GM19035 (cell line): ENCODE measurements at regions not wholly inside any gene's neighbourhood (a gene's known extent, or its start where the extent isn't known, plus 50 kb on each side); places are given as distances from the start of the nearest gene placed in this dataset.
"Not testable (repeated sequence)": the region's sequence is repeated elsewhere in the genome, so short reads cannot be mapped to it uniquely, and the experiment has no call there.

Source experiments
- ATAC-seq: cut with Tn5 transposase; IDR thresholded peaks from one replicate; pipeline ENCODE4 v1.9.1; 2021; ENCODE audit not compliant: unreplicated experiment

DNA sequence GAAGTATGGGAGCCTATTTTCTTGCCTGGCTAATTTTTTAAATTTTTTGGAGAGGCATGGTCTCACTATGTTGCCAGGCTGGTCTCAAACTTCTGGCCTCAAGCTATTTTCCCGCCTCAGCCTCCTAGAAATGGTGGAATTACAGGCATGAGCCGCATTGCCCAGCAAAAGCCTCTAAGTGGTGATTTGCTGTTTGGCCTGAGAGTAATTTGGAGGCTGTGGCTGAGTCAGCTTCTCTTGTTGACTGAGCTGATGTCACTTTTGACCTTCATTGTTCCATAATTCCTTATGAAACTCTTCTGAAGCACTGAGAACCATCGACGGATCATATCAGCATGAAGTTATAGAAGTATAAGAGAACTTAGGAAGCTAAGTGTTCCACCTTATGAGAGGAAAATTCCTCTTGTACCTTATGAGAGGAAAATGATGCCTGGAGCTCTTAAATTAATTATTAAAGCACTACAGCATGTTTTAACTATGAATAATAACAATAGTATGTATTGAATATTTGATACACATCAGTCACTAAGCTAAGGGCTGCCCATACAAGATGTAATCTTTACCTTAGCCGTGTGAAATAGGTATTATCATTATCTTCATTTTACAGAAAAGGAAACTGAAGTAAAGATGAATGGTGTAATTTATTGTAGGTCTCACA, 220.8 kb upstream of the MON1B start:
- ATAC-seq = no peak

DNA sequence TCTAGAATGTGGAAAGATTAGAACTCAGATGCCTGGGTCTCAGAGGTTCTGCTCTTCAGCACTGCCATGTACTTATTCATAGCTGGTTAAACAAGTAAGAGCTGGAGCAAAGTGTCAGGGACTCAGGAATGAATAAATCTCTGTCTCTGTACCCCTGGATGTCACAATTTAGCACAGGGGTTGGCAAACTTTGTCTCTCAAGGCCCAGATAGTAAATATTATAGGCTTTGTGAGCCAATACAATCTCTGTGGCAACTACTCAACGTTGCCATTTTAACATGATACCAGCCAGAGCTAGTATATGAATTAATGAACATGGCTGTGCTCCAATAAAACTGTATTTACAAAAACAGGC, 220.3 kb upstream of the MON1B start:
- ATAC-seq = no peak

GRCh38 chr16:76976101-76976500, 214.9 kb upstream of the MON1B start:
- ATAC-seq = peak; percentile 97

GRCh38 chr16:76976756-76977155, 214.2 kb upstream of the MON1B start:
- no peak for ATAC-seq

DNA sequence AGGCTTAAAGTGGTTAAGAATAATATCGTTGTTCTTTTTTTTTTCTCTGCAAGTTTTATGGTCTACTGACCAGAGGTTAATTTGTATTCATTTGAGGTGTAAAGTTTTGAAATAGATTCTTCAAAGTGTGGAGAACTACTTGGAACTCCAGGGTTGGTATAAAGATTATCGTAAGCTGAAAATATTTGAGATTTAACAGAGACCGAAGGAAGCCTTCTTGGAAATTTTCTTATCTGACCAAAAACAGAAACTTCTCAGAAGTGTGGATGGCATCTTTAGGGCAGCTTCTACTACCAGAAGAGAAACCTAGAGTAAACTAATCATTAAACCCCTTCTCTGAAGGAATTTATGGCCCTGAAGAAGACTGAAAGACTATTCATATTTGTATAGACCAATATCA, 206.8 kb upstream of the MON1B start:
- no peak for ATAC-seq

GRCh38 chr16:76985392-76986045, 205.5 kb upstream of the MON1B start:
- ATAC-seq = no peak

GRCh38 chr16:76988526-76988925, 202.5 kb upstream of the MON1B start:
- no peak for ATAC-seq

DNA sequence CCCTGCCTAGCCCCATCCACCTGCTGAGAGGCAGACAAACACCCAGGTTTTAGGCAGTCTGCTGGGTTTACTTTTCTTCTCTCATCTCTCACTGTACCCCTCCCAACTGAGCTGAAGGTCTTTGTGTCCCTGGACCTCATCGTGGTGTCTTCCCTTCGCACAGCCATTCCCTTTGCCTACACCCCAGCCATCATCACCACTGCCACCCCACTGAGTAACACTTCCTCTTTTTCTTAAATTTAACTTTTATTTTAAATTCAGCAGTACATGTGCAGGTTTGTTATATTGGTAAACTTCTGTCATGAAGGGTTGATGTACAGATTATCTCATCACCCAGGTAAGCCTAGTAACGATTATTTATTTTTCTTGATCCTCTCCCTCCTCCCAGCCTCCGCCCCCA, 188.3 kb upstream of the MON1B start:
- ATAC-seq = no peak

DNA sequence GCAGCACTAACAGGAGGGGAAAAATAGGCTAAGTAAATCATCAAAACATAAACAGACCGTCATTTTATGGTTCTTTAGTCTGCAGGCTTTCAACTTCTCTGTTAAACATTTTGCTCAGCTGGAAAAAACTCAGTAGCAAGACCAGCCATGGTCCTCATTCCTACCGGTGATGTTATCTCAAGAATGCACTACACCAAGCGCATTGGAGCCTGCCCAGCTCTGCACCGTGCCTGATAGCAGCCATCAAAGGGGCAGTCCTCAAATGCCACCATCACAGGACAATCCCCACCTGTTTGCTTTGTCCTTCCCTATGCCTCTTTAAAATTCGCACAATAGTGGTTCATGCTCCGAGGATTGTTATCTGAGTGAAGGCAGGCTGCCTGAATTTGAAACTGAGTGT, 181.5 kb upstream of the MON1B start:
- ATAC-seq = no peak

DNA sequence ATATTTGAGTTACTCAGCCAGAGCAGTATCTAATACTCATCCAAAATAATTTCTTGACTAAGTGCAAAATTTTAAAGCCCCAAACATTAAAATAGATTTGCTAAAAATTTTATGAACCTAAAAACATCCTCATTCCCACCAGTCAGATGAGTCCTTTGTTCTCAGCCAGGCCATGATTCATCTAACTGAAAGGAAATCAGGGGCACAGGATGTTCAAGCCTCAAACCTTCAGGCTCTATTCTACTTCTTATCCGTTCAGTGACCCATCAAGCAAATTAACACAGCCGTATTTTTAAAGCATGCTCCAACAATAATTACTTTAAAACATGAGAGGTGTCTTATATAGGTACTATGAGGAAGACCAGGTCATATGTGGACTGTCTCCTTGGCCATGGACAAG, 176.5 kb upstream of the MON1B start:
- ATAC-seq = no peak

DNA sequence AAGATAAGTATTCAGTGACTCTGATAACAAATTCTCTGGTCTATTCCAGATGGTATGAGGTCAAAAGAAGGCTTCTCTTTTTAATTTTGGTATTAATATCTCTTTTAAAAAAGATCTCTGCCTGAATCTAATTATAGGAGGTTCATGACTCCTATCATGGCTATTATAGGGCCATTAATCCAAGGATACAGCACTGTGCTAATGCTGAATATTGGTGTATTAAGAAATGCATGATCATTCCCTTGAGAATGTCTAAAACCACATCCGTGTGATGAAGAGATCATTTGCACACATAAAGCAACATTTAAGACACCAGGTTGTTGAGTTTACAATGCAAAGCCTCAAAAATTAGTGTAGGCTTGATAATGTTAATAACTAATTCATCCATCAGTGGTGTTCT, 160.4 kb upstream of the MON1B start:
- ATAC-seq = no peak

DNA sequence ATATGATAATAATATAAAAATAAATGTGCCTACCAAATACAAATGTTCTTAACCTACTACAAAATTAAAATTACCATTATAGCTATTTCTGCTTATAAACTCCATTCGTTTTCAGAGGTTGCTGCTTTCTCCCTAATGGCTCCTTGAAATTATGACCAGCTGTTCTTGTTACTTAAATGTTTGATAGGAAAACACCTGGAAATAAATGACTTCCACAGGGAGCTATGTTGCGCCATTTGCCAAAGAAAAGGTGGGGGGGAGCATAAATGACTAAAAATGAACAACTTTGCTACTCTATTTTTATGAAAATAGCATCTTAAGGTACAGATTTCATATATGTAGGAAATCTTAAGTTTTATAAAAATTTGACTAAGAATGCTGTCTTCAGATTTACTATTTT, 157.5 kb upstream of the MON1B start:
- ATAC-seq = no peak

DNA sequence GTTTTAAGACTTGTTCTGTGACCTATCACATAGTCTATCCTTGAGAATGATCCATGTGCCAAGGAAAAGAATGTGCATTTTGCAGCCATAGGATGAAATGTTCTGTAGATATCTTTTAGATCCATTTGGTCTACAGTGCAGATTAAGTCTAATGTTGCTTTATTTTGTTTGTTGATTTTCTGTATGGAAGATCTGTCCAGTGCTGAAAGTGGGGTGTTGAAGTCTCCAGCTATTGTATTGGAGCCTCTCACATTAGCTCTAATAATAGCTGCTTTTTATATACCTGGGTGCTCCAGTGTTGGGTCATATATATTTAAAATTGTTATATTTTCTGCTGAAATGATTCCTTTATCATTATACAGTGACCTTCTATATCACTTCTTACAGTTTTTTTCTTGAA, 155.6 kb upstream of the MON1B start:
- ATAC-seq = no peak

GRCh38 chr16:77037696-77038347, 153.2 kb upstream of the MON1B start:
- ATAC-seq = no peak

GRCh38 chr16:77041468-77041867, 149.5 kb upstream of the MON1B start:
- ATAC-seq = no peak

- ATAC-seq = no peak
Measured at GRCh38 chr16:77043076-77043475, 147.9 kb upstream of the MON1B start.

GRCh38 chr16:77046206-77046605, 144.8 kb upstream of the MON1B start:
- no peak for ATAC-seq

- no peak for ATAC-seq
Measured at GRCh38 chr16:77048085-77048484, 142.9 kb upstream of the MON1B start.

DNA sequence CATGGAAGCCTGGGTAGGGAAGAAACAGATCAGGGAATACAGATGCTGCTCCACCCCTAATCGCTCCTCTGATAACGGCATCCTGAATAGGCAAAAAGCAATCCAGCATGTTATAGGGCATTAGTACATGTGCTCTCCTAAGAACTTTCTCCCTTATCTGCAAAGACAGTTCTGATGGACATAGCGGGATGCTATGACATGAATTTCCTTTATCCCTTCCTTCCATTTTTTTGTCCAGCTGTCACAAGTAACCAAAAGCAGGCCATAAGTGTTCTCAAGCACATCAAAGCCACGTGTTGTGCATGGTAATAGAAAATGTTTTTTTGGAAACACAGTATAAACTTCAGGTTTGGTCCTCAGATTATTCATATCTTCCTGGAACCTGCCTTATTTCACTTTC, 141.4 kb upstream of the MON1B start:
- ATAC-seq = no peak

- not testable (repeated sequence) for ATAC-seq
Measured at GRCh38 chr16:77056597-77056996, 134.4 kb upstream of the MON1B start.

- ATAC-seq = no peak
Measured at GRCh38 chr16:77057161-77057774, 133.7 kb upstream of the MON1B start.

- ATAC-seq = no peak
Measured at GRCh38 chr16:77059446-77059845, 131.5 kb upstream of the MON1B start.
